ENCODE measurements at regions not wholly inside any gene's neighbourhood (a gene's known extent, or its start where the extent isn't known, plus 50 kb on each side); places are given as distances from the start of the nearest gene placed in this dataset.

DNA sequence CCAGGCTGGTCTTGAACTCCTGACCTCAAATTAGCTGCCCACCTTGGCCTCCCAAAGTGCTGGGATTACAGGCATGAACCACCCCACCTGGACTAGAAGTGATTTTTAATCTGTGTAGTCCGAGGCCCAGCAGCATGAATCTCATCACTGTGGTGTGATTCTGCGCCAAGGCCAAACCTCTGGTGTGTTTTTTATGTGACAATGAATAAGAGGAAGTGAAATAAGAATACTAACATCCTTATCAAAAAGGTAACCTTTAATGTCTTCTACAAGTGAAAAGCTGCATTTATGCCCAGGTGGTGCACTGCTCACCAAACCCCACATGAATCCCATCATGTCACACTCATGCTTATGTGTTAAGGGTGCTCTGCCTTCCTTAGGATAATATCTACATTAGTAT is 77.1 kb upstream of the OR9Q1 start:
- FAIRE-seq = no peak
- WGBS, 3 donors = 66 to 74% (median 72%) methylated on average over 2 of the region's 2 CpGs
- no peak for DNase-seq
- H3K4me1 ChIP-seq (ENCODE audit: control insufficient read depth in 3 of 3, insufficient read depth in 2 of 3, low read depth in 1 of 3, low read length in 2 of 3) = no peaks in the 10 kb centered on the region
- no peaks in the 10 kb centered on the region for H3K36me3 ChIP-seq (ENCODE audit: control insufficient read depth in 3 of 3, insufficient read depth in 2 of 3, low read depth in 1 of 3, low read length in 3 of 3)
- no peaks in the 10 kb centered on the region for H3K27me3 ChIP-seq (ENCODE audit: control insufficient read depth in 3 of 3, insufficient read depth in 3 of 3, low read length in 3 of 3)
- no peaks in the 10 kb centered on the region for H3K9me3 ChIP-seq (ENCODE audit: control insufficient read depth in 2 of 2, insufficient read depth in 1 of 2, low read depth in 1 of 2, low read length in 1 of 2)
- H3K4me3 ChIP-seq (ENCODE audit: low read depth in 1 of 3, low read length in 3 of 3) = no peak overlapping the region
- H3K27ac ChIP-seq (ENCODE audit: low read depth in 1 of 3, low read length in 2 of 3) = no peak overlapping the region

DNA sequence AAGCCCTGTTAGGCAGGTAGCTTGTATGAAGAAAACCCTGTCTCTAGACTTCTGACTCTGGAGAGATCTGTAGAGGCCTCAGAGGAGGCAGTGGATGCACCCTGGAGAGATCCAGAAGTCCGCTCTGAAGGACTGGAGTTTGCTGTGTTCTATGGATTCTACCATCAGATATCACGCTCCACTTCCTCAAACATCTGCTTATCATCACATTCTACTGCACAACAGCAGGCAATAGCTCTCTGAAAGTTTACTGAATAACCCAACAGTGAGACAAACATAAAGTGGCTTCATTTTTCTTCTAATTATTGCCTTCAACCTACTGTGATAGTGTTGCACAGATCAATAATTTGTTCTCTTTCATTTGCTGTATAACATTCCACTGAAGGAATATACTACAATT is 59.0 kb upstream of the OR9Q1 start:
- H3K36me3 ChIP-seq (ENCODE audit: control insufficient read depth in 3 of 3, insufficient read depth in 2 of 3, low read depth in 1 of 3, low read length in 3 of 3) = no peaks in the 10 kb centered on the region
- DNase-seq = no peak
- FAIRE-seq = no peak
- no peaks in the 10 kb centered on the region for H3K27me3 ChIP-seq (ENCODE audit: control insufficient read depth in 3 of 3, insufficient read depth in 3 of 3, low read length in 3 of 3)
- WGBS, 3 donors = 68 to 84% (median 81%) methylated on average over 2 of the region's 2 CpGs
- H3K4me1 ChIP-seq (ENCODE audit: control insufficient read depth in 3 of 3, insufficient read depth in 2 of 3, low read depth in 1 of 3, low read length in 2 of 3) = no peaks in the 10 kb centered on the region
- H3K4me3 ChIP-seq (ENCODE audit: low read depth in 1 of 3, low read length in 3 of 3) = no peak overlapping the region
- H3K27ac ChIP-seq (ENCODE audit: low read depth in 1 of 3, low read length in 2 of 3) = no peak overlapping the region
- H3K9me3 ChIP-seq (ENCODE audit: control insufficient read depth in 2 of 2, insufficient read depth in 1 of 2, low read depth in 1 of 2, low read length in 1 of 2) = no peaks in the 10 kb centered on the region

DNA sequence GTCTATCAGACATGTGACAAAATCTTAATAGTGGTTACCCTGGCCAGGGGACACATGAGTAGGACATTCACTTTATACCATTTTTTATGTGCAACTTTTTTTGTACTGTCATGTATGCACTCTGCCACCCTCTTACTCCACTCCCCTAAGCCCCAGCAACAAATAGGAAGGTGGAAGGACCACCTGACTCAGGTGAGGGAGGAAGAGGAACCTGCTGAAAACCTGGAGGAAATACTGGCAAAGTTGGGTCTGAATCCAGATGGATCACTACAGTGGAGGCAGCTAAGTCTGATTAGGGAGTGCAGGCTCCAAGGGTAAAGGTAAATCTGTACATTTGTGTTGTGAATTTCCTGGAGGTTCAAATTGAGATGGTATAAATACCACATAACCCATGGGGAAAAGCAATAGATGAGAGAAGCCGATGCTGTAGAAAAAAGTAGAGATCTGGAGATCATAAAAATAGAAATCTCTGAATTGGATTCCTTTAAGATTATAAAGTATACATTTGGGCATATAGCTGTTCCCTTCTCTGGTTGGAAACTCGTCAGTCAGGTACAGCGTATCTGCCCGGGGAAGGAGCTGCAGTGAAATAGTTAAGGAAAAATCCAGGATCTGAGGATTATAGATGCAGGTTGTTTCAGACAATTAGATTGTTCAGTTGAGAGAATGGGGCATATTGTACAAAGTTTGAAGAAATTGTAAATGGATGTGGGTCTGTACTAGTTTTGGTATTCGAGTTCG is 52.2 kb upstream of the OR9Q1 start:
- Histone ChIP-seq H3K9me3 (ENCODE audit: control insufficient read depth in 2 of 2, insufficient read depth in 1 of 2, low read depth in 1 of 2, low read length in 1 of 2) (no peaks in the 10 kb centered on the region), H3K27ac (ENCODE audit: low read depth in 1 of 3, low read length in 2 of 3) (no peak overlapping the region), H3K4me3 (ENCODE audit: low read depth in 1 of 3, low read length in 3 of 3) (no peak overlapping the region), H3K27me3 (ENCODE audit: control insufficient read depth in 3 of 3, insufficient read depth in 3 of 3, low read length in 3 of 3) (no peaks in the 10 kb centered on the region), H3K4me1 (ENCODE audit: control insufficient read depth in 3 of 3, insufficient read depth in 2 of 3, low read depth in 1 of 3, low read length in 2 of 3) (no peaks in the 10 kb centered on the region), H3K36me3 (ENCODE audit: control insufficient read depth in 3 of 3, insufficient read depth in 2 of 3, low read depth in 1 of 3, low read length in 3 of 3) (no peaks in the 10 kb centered on the region)
- no peak for DNase-seq
- WGBS, 3 donors = 79 to 90% (median 87%) methylated on average over 6 of the region's 6 CpGs
- no peak for FAIRE-seq

DNA sequence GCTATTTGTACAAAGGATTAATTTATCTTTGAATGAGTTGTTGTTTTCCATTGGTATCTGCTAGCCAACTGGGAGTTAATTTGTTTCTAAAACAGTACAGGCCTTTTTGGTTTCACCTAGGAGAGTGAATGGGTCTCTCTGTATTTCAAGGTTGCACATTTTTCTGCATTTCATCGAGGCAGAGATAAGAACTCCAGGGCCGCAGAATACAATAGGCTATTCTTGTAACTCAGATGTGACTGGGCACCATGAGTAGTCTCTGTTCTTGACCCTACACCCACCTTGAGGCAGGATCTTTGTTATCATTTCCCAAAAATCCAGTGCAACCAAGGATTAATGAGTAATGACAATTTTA is 51.7 kb upstream of the OR9Q1 start:
- no peak for DNase-seq
- WGBS, 3 donors = 33 to 40% (median 35%) methylated on average over 2 of the region's 2 CpGs

More for the DNA sequence above, 51.7 kb upstream of the OR9Q1 start:
- Histone ChIP-seq H3K36me3 (ENCODE audit: control insufficient read depth in 3 of 3, insufficient read depth in 2 of 3, low read depth in 1 of 3, low read length in 3 of 3) (no peaks in the 10 kb centered on the region), H3K9me3 (ENCODE audit: control insufficient read depth in 2 of 2, insufficient read depth in 1 of 2, low read depth in 1 of 2, low read length in 1 of 2) (no peaks in the 10 kb centered on the region), H3K4me1 (ENCODE audit: control insufficient read depth in 3 of 3, insufficient read depth in 2 of 3, low read depth in 1 of 3, low read length in 2 of 3) (no peaks in the 10 kb centered on the region), H3K4me3 (ENCODE audit: low read depth in 1 of 3, low read length in 3 of 3) (no peak overlapping the region), H3K27ac (ENCODE audit: low read depth in 1 of 3, low read length in 2 of 3) (no peak overlapping the region), H3K27me3 (ENCODE audit: control insufficient read depth in 3 of 3, insufficient read depth in 3 of 3, low read length in 3 of 3) (no peaks in the 10 kb centered on the region)
- FAIRE-seq = no peak
